ENCODE measurements at regions not wholly inside any gene's neighbourhood (a gene's known extent, or its start where the extent isn't known, plus 50 kb on each side); places are given as distances from the start of the nearest gene placed in this dataset.
"Not testable (repeated sequence)": the region's sequence is repeated elsewhere in the genome, so short reads cannot be mapped to it uniquely, and the experiment has no call there.

DNA sequence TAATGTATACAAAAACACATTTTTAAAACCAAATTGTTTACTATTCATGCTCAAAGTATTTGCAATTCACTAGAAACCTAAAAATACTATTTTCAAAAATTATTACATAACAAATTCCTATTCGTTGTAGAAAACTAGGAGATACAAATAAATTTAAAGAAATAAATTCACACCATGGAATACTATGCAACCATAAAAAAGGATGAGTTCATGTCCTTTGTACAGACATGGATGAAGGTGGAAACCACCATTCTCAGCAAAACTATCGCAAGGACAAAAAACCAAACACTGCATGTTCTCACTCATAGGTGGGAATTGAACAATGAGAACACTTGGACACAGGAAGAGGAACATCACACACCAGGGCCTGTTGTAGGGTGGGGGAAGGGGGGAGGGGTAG lies 201.2 kb upstream of the MCHR2 start:
- TF ChIP-seq, protein P1, sequence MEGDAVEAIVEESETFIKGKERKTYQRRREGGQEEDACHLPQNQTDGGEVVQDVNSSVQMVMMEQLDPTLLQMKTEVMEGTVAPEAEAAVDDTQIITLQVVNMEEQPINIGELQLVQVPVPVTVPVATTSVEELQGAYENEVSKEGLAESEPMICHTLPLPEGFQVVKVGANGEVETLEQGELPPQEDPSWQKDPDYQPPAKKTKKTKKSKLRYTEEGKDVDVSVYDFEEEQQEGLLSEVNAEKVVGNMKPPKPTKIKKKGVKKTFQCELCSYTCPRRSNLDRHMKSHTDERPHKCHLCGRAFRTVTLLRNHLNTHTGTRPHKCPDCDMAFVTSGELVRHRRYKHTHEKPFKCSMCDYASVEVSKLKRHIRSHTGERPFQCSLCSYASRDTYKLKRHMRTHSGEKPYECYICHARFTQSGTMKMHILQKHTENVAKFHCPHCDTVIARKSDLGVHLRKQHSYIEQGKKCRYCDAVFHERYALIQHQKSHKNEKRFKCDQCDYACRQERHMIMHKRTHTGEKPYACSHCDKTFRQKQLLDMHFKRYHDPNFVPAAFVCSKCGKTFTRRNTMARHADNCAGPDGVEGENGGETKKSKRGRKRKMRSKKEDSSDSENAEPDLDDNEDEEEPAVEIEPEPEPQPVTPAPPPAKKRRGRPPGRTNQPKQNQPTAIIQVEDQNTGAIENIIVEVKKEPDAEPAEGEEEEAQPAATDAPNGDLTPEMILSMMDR (IDR thresholded peaks at IDR 0.05 in 4 of 5, conservative IDR thresholded peaks at IDR 0.05 in 1 of 5): not testable (repeated sequence)
- TF ChIP-seq POLR2A (IDR thresholded peaks at IDR 0.05): not testable (repeated sequence)
